ENCODE measurements at regions not wholly inside any gene's neighbourhood (a gene's known extent, or its start where the extent isn't known, plus 50 kb on each side); places are given as distances from the start of the nearest gene placed in this dataset.

DNA sequence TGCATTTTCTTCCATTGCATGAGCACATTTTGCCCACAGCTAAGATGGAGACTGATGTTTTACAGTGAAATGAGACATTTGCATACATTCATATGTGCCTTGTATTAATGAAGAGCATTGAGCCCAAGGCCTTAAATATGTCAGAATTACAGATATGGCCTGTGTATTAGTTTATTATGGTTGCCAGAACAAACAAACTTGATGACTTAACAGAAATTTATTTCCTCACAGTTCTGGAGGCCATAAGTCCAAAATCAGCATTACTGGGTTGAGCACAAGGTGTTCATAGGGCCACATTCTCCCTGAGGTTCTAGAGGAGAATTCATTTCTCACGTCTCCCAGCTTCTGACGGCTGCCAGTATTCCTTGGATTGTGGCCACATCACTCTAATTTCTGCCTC is 302.6 kb upstream of the TGFBR2 start:
- no peak for DNase-seq
- H3K27ac Mint-ChIP-seq, result no peak overlapping the region
- TF ChIP-seq, protein P1, sequence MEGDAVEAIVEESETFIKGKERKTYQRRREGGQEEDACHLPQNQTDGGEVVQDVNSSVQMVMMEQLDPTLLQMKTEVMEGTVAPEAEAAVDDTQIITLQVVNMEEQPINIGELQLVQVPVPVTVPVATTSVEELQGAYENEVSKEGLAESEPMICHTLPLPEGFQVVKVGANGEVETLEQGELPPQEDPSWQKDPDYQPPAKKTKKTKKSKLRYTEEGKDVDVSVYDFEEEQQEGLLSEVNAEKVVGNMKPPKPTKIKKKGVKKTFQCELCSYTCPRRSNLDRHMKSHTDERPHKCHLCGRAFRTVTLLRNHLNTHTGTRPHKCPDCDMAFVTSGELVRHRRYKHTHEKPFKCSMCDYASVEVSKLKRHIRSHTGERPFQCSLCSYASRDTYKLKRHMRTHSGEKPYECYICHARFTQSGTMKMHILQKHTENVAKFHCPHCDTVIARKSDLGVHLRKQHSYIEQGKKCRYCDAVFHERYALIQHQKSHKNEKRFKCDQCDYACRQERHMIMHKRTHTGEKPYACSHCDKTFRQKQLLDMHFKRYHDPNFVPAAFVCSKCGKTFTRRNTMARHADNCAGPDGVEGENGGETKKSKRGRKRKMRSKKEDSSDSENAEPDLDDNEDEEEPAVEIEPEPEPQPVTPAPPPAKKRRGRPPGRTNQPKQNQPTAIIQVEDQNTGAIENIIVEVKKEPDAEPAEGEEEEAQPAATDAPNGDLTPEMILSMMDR (IDR thresholded peaks at IDR 0.05), result no peak
- H3K9me3 Mint-ChIP-seq, result peaks cover 14% of the 10 kb centered on the region
- intact Hi-C loops (cut with micrococcal nuclease), result no loop called here
- no peak for ATAC-seq
- CTCF ChIA-PET, result no interaction called here
- no peaks in the 10 kb centered on the region for H3K36me3 Mint-ChIP-seq (ENCODE audit: low read depth)
- H3K4me3 Mint-ChIP-seq, result no peak overlapping the region
- POLR2A ChIA-PET, result no interaction called here
- no peaks in the 10 kb centered on the region for H3K27me3 Mint-ChIP-seq
- H3K4me1 Mint-ChIP-seq (ENCODE audit: low read depth), result peaks cover 8% of the 10 kb centered on the region

DNA sequence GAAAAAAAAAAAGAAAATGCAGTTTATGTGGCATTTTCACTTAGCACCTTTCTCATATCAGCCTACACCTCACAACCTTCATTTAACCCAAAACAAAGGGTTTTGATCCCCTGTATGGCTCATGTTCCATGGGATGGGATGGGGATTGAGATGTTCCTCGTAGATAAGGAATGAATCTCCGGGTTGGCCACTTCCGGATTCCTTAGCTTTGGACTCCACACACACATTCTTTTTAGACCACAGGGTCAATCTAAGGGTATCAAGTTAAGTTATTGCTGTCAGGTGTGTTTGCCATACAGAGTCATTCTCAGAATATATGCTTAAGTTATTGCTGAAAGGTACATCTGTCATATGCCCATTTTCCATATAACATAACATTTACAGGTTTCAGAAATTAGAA is 301.4 kb upstream of the TGFBR2 start:
- no peak for ATAC-seq
- H3K27me3 Mint-ChIP-seq, result no peaks in the 10 kb centered on the region
- CTCF ChIA-PET, result no interaction called here
- peaks cover 4% of the 10 kb centered on the region for H3K4me1 Mint-ChIP-seq (ENCODE audit: low read depth)
- H3K4me3 Mint-ChIP-seq, result no peak overlapping the region
- TF ChIP-seq, protein P1 (IDR thresholded peaks at IDR 0.05), result no peak
- intact Hi-C loops (cut with micrococcal nuclease), result no loop called here
- H3K36me3 Mint-ChIP-seq (ENCODE audit: low read depth), result no peaks in the 10 kb centered on the region
- no peak for DNase-seq
- peaks cover 14% of the 10 kb centered on the region for H3K9me3 Mint-ChIP-seq
- no peak overlapping the region for H3K27ac Mint-ChIP-seq
- POLR2A ChIA-PET, result no interaction called here

DNA sequence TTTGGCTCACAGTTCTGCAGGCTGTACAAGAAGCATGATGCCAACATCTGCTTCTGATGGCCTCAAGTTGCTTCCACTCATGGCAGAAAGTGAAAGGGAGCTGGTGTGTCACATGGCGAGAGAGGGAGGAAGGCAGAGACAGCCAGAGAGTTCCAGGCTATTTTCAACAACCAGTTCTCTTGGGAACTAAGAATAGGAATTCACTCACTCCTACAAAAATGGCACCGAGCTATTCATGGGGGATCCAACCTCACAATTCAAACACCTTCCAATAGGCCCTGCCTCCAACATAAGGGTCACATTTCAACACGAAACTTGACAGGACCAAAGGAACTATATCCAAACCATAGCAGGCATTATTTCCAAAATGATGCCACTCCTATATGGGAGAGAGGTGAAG is 299.5 kb upstream of the TGFBR2 start:
- Mint-ChIP-seq H3K4me1 (ENCODE audit: low read depth) (peaks cover under 1% of the 10 kb centered on the region), H3K27me3 (no peaks in the 10 kb centered on the region), H3K36me3 (ENCODE audit: low read depth) (no peaks in the 10 kb centered on the region), H3K27ac (no peak overlapping the region), H3K9me3 (peaks cover 14% of the 10 kb centered on the region), H3K4me3 (no peak overlapping the region)
- no peak for ATAC-seq
- no peak for DNase-seq
- CTCF ChIA-PET, result interaction anchor here (1.5 kb wide), 1 partner anchor 47 kb away, joined by 3 read pairs; no protein-coding TSS in a partner anchor
- TF ChIP-seq, protein P1 (IDR thresholded peaks at IDR 0.05), result no peak
- intact Hi-C loops (cut with micrococcal nuclease), result no loop called here
- POLR2A ChIA-PET, result no interaction called here

DNA sequence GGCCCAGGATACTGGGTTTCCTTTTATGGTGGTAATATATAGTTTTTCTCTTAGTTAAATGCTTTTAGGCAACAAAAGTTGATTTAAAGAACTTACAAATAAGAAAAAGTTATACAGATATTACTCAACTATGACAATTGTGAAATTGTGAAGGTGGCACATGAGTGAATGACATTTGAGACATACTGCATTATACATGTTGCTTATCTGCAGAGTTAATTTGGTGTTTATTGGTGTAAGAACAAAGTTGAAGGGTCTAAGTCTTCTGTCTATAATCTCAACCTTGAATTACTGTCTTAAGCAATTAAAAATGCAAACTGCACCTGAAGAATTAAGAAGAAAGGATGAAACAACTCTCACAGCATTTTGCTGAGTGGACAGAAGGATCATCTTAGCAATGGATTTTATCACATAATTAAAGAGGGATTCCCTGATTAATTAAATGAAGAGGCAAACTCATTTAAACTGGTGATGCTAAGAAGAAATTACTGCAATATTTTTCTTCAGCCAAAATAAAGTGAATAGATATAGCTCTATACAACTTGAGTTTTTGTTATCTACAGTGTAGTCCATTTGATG is 298.9 kb upstream of the TGFBR2 start:
- intact Hi-C loops (cut with micrococcal nuclease), result no loop called here
- no peaks in the 10 kb centered on the region for H3K4me1 Mint-ChIP-seq (ENCODE audit: low read depth)
- H3K4me3 Mint-ChIP-seq, result no peak overlapping the region
- no peaks in the 10 kb centered on the region for H3K36me3 Mint-ChIP-seq (ENCODE audit: low read depth)
- ATAC-seq, result no peak
- H3K9me3 Mint-ChIP-seq, result peaks cover 14% of the 10 kb centered on the region
- H3K27me3 Mint-ChIP-seq, result no peaks in the 10 kb centered on the region
- POLR2A ChIA-PET, result no interaction called here
- TF ChIP-seq, protein P1 (IDR thresholded peaks at IDR 0.05), result no peak
- no peak for DNase-seq
- no peak overlapping the region for H3K27ac Mint-ChIP-seq
- CTCF ChIA-PET, result interaction anchor here (1.5 kb wide), 1 partner anchor 47 kb away, joined by 3 read pairs; no protein-coding TSS in a partner anchor

DNA sequence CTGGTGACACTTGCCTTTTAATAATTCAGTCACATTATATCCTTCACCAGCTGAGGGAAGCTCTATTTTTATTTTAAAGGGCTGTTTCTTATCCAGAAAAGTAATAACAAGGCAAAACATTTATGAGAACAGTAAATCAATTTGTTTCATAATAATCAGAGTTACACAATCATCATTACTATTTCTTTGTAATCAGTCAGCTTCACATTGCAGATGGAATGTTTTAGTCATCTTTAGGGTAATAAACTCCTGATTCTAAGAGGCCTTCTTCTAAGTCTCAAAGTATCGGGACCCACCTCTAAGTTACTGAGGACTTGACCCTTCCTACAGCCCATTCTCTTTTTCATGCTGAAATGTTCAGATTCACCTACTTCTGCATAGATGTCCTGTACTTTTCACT is 298.3 kb upstream of the TGFBR2 start:
- CTCF ChIA-PET, result interaction anchor here (1.5 kb wide), 1 partner anchor 48 kb away, joined by 3 read pairs; no protein-coding TSS in a partner anchor
- intact Hi-C loops (cut with micrococcal nuclease), result no loop called here
- no peaks in the 10 kb centered on the region for H3K27me3 Mint-ChIP-seq

More for the DNA sequence above, 298.3 kb upstream of the TGFBR2 start:
- DNase-seq, result no peak
- TF ChIP-seq, protein P1 (IDR thresholded peaks at IDR 0.05), result no peak
- no peak overlapping the region for H3K27ac Mint-ChIP-seq
- H3K4me3 Mint-ChIP-seq, result no peak overlapping the region
- peaks cover 14% of the 10 kb centered on the region for H3K9me3 Mint-ChIP-seq
- no peak for ATAC-seq
- H3K4me1 Mint-ChIP-seq (ENCODE audit: low read depth), result no peaks in the 10 kb centered on the region
- no peaks in the 10 kb centered on the region for H3K36me3 Mint-ChIP-seq (ENCODE audit: low read depth)
- POLR2A ChIA-PET, result no interaction called here

All from activated CD8-positive, alpha-beta T cell treated with anti-CD3 and anti-CD28 coated beads for 36 hours (primary cell).